ENCODE measurements at regions not wholly inside any gene's neighbourhood (a gene's known extent, or its start where the extent isn't known, plus 50 kb on each side); places are given as distances from the start of the nearest gene placed in this dataset.
"Not testable (repeated sequence)": the region's sequence is repeated elsewhere in the genome, so short reads cannot be mapped to it uniquely, and the experiment has no call there.

DNA sequence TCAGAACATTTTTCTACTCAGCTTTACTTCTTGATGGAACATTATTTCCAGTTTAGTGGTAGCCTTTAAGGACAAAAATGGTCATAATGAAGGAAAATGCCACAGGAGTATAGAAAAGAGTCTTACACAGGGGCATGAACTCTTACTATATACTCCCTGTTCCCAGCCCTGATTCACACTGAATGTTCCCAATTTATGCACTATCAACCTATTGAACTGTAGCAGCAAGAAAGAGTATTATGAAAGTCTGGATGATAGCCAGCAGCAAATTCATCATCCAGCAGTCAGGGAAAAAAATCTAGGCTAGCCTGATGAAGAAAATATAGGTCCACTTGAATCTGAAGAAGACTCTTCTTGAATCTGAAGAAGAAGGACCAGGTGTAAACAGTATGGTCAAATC lies 1170.3 kb upstream of the CHAC2 start:
- Histone ChIP-seq H3K27me3 (ENCODE audit: control insufficient read depth in 5 of 5, insufficient read depth in 4 of 5, low read length in 5 of 5) (no peaks in the 10 kb centered on the region), H3K9ac (ENCODE audit: low read length in 5 of 5) (no peak overlapping the region), H3K27ac (ENCODE audit: low read depth, low read length) (no peak overlapping the region), H3K9me3 (ENCODE audit: control insufficient read depth in 5 of 5, low read length in 5 of 5) (no peaks in the 10 kb centered on the region), H3K4me3 (ENCODE audit: low read depth in 1 of 5, low read length in 5 of 5) (no peak overlapping the region), H3K4me1 (ENCODE audit: control insufficient read depth in 5 of 5, insufficient read depth in 5 of 5, low read length in 5 of 5) (no peaks in the 10 kb centered on the region), H3K36me3 (ENCODE audit: control insufficient read depth in 5 of 5, insufficient read depth in 5 of 5, low read length in 5 of 5) (no peaks in the 10 kb centered on the region)

GRCh38 chr2:52594026-52594425 lies 1173.6 kb upstream of the CHAC2 start:
- Histone ChIP-seq H3K27me3 (ENCODE audit: control insufficient read depth in 5 of 5, insufficient read depth in 4 of 5, low read length in 5 of 5) (no peaks in the 10 kb centered on the region), H3K4me3 (ENCODE audit: low read depth in 1 of 5, low read length in 5 of 5) (no peak overlapping the region), H3K9ac (ENCODE audit: low read length in 5 of 5) (no peak overlapping the region), H3K27ac (ENCODE audit: low read depth, low read length) (no peak overlapping the region), H3K4me1 (ENCODE audit: control insufficient read depth in 5 of 5, insufficient read depth in 5 of 5, low read length in 5 of 5) (no peaks in the 10 kb centered on the region), H3K9me3 (ENCODE audit: control insufficient read depth in 5 of 5, low read length in 5 of 5) (no peaks in the 10 kb centered on the region), H3K36me3 (ENCODE audit: control insufficient read depth in 5 of 5, insufficient read depth in 5 of 5, low read length in 5 of 5) (no peaks in the 10 kb centered on the region)

- H3K36me3 ChIP-seq (ENCODE audit: control insufficient read depth in 5 of 5, insufficient read depth in 5 of 5, low read length in 5 of 5); H3K9ac ChIP-seq (ENCODE audit: low read length in 5 of 5); H3K9me3 ChIP-seq (ENCODE audit: control insufficient read depth in 5 of 5, low read length in 5 of 5); H3K27me3 ChIP-seq (ENCODE audit: control insufficient read depth in 5 of 5, insufficient read depth in 4 of 5, low read length in 5 of 5); H3K27ac ChIP-seq (ENCODE audit: low read depth, low read length); H3K4me3 ChIP-seq (ENCODE audit: low read depth in 1 of 5, low read length in 5 of 5); H3K4me1 ChIP-seq (ENCODE audit: control insufficient read depth in 5 of 5, insufficient read depth in 5 of 5, low read length in 5 of 5): not testable (repeated sequence)
Measured at GRCh38 chr2:52584071-52584470, 1183.5 kb upstream of the CHAC2 start.

DNA sequence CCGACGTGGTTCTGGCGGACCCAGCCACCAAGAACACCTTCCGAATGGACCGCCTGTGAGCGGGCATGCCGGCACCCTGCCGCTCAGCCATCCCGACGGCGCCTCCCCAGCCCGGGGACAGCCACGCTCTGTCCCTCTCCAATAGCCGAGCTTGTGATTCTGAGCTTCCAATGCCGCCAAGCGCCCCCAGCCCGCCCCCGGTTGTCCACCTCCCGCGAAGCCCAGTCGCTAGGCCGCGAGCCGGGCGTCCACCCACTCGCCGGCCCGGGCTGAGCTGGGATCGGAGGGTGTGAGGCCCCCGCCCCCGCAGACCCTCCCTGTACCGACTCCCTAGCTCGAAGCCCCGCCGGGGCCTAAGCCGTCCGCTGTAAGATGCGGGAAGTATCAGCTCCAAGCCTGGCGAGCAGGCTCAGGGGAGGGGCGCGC lies 1195.1 kb upstream of the CHAC2 start:
- H3K9me3 ChIP-seq (ENCODE audit: control insufficient read depth in 5 of 5, low read length in 5 of 5), result peaks cover 0 to 18% (median 11%) of the 10 kb centered on the region in 5 donors
- H3K27ac ChIP-seq (ENCODE audit: low read depth, low read length), result no peak overlapping the region
- H3K4me1 ChIP-seq (ENCODE audit: control insufficient read depth in 5 of 5, insufficient read depth in 5 of 5, low read length in 5 of 5), result no peaks in the 10 kb centered on the region
- H3K9ac ChIP-seq (ENCODE audit: low read length in 5 of 5), result no peak overlapping the region
- no peaks in the 10 kb centered on the region for H3K36me3 ChIP-seq (ENCODE audit: control insufficient read depth in 5 of 5, insufficient read depth in 5 of 5, low read length in 5 of 5)
- no peak overlapping the region for H3K4me3 ChIP-seq (ENCODE audit: low read depth in 1 of 5, low read length in 5 of 5)
- H3K27me3 ChIP-seq (ENCODE audit: control insufficient read depth in 5 of 5, insufficient read depth in 4 of 5, low read length in 5 of 5), result no peaks in the 10 kb centered on the region

DNA sequence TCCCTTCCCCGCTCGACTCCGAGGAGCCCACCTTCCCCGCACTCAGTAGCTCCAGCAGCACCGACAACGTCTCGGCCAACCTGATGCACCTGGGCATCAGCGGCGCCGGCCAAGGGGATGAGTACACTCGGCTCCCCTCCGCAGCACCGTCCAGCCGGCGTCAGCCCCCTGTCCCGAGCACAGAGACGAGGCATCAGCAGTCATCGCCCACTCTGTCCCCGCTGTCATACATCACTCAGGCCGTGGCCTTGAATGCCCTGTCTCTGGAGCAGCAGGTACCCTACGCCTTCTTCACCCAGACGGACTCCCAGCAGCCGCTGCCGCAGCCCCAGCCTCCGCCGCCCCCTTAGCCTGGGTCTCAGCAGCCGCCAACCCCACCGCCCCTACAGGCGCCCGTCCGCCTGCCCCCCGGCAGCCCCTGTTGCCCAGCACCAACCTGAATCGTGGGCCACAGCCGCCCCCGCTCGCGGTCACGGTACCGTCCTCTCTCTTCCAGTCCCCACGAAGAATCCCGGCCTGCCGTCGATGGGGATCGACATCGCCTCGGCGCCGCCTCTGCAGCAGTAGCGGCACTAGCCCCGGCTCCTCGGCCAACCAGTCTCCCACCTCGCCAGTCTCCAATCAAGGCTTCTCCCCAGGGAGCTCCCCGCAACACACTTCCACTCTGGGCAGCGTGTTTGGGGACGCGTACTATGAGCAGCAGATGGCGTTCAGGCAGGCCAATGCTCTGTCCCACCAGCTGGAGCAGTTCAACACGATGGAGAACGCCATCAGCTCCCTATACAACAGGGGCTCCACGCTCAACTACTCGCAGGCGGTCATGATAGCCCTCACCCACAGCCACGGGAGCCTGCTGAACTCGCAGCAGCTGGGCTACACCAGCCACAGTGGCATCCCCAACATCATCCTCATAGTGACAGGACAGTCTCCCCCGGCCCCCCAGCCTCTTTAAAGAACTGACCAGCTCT lies 1195.9 kb upstream of the CHAC2 start:
- no peaks in the 10 kb centered on the region for H3K27me3 ChIP-seq (ENCODE audit: control insufficient read depth in 5 of 5, insufficient read depth in 4 of 5, low read length in 5 of 5)
- no peaks in the 10 kb centered on the region for H3K4me1 ChIP-seq (ENCODE audit: control insufficient read depth in 5 of 5, insufficient read depth in 5 of 5, low read length in 5 of 5)
- H3K36me3 ChIP-seq (ENCODE audit: control insufficient read depth in 5 of 5, insufficient read depth in 5 of 5, low read length in 5 of 5), result no peaks in the 10 kb centered on the region
- H3K9ac ChIP-seq (ENCODE audit: low read length in 5 of 5), result no peak overlapping the region
- H3K27ac ChIP-seq (ENCODE audit: low read depth, low read length), result no peak overlapping the region
- H3K4me3 ChIP-seq (ENCODE audit: low read depth in 1 of 5, low read length in 5 of 5), result no peak overlapping the region
- peaks cover 0 to 18% (median 11%) of the 10 kb centered on the region in 5 donors for H3K9me3 ChIP-seq (ENCODE audit: control insufficient read depth in 5 of 5, low read length in 5 of 5)

DNA sequence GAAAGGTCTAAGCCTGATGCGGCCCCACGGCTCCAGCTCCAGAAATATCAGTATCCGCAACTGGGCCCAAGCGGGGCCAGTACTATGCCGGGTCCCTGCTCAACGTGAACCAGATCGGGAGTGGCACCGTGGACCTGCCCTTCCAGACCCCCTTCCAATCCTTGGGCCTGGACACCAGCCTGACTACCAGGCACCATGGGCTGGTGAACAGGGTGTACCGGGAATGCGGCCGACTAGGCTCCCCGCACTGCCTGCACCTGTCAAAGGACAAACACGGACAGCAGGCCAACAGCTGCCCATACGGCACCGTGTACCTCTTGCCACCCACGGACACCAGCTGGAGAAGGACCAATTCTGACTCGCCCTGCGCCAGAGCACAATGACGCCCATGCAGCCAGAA lies 1196.9 kb upstream of the CHAC2 start:
- no peak overlapping the region for H3K27ac ChIP-seq (ENCODE audit: low read depth, low read length)
- H3K27me3 ChIP-seq (ENCODE audit: control insufficient read depth in 5 of 5, insufficient read depth in 4 of 5, low read length in 5 of 5), result no peaks in the 10 kb centered on the region
- no peak overlapping the region for H3K4me3 ChIP-seq (ENCODE audit: low read depth in 1 of 5, low read length in 5 of 5)
- H3K4me1 ChIP-seq (ENCODE audit: control insufficient read depth in 5 of 5, insufficient read depth in 5 of 5, low read length in 5 of 5), result no peaks in the 10 kb centered on the region
- H3K36me3 ChIP-seq (ENCODE audit: control insufficient read depth in 5 of 5, insufficient read depth in 5 of 5, low read length in 5 of 5), result no peaks in the 10 kb centered on the region
- no peak overlapping the region for H3K9ac ChIP-seq (ENCODE audit: low read length in 5 of 5)
- H3K9me3 ChIP-seq (ENCODE audit: control insufficient read depth in 5 of 5, low read length in 5 of 5), result peaks cover 0 to 18% (median 11%) of the 10 kb centered on the region in 5 donors

- no peaks in the 10 kb centered on the region for H3K9me3 ChIP-seq (ENCODE audit: control insufficient read depth in 5 of 5, low read length in 5 of 5)
- no peak overlapping the region for H3K4me3 ChIP-seq (ENCODE audit: low read depth in 1 of 5, low read length in 5 of 5)
- H3K27me3 ChIP-seq (ENCODE audit: control insufficient read depth in 5 of 5, insufficient read depth in 4 of 5, low read length in 5 of 5), result no peaks in the 10 kb centered on the region
- H3K4me1 ChIP-seq (ENCODE audit: control insufficient read depth in 5 of 5, insufficient read depth in 5 of 5, low read length in 5 of 5), result no peaks in the 10 kb centered on the region
- no peaks in the 10 kb centered on the region for H3K36me3 ChIP-seq (ENCODE audit: control insufficient read depth in 5 of 5, insufficient read depth in 5 of 5, low read length in 5 of 5)
- no peak overlapping the region for H3K9ac ChIP-seq (ENCODE audit: low read length in 5 of 5)
- H3K27ac ChIP-seq (ENCODE audit: low read depth, low read length), result no peak overlapping the region
Measured at GRCh38 chr2:52563151-52563550, 1204.5 kb upstream of the CHAC2 start.

GRCh38 chr2:52558265-52558664 lies 1209.3 kb upstream of the CHAC2 start:
- Histone ChIP-seq H3K9ac (ENCODE audit: low read length in 5 of 5) (no peak overlapping the region), H3K4me1 (ENCODE audit: control insufficient read depth in 5 of 5, insufficient read depth in 5 of 5, low read length in 5 of 5) (no peaks in the 10 kb centered on the region), H3K36me3 (ENCODE audit: control insufficient read depth in 5 of 5, insufficient read depth in 5 of 5, low read length in 5 of 5) (no peaks in the 10 kb centered on the region), H3K27ac (ENCODE audit: low read depth, low read length) (no peak overlapping the region), H3K9me3 (ENCODE audit: control insufficient read depth in 5 of 5, low read length in 5 of 5) (no peaks in the 10 kb centered on the region), H3K4me3 (ENCODE audit: low read depth in 1 of 5, low read length in 5 of 5) (no peak overlapping the region), H3K27me3 (ENCODE audit: control insufficient read depth in 5 of 5, insufficient read depth in 4 of 5, low read length in 5 of 5) (no peaks in the 10 kb centered on the region)

- Histone ChIP-seq H3K27ac (ENCODE audit: low read depth, low read length) (no peak overlapping the region), H3K27me3 (ENCODE audit: control insufficient read depth in 5 of 5, insufficient read depth in 4 of 5, low read length in 5 of 5) (no peaks in the 10 kb centered on the region), H3K4me3 (ENCODE audit: low read depth in 1 of 5, low read length in 5 of 5) (no peak overlapping the region), H3K36me3 (ENCODE audit: control insufficient read depth in 5 of 5, insufficient read depth in 5 of 5, low read length in 5 of 5) (no peaks in the 10 kb centered on the region), H3K9ac (ENCODE audit: low read length in 5 of 5) (no peak overlapping the region), H3K9me3 (ENCODE audit: control insufficient read depth in 5 of 5, low read length in 5 of 5) (peaks cover 0 to 8% (median 0%) of the 10 kb centered on the region in 5 donors), H3K4me1 (ENCODE audit: control insufficient read depth in 5 of 5, insufficient read depth in 5 of 5, low read length in 5 of 5) (no peaks in the 10 kb centered on the region)
Measured at GRCh38 chr2:52542297-52542696, 1225.3 kb upstream of the CHAC2 start.

DNA sequence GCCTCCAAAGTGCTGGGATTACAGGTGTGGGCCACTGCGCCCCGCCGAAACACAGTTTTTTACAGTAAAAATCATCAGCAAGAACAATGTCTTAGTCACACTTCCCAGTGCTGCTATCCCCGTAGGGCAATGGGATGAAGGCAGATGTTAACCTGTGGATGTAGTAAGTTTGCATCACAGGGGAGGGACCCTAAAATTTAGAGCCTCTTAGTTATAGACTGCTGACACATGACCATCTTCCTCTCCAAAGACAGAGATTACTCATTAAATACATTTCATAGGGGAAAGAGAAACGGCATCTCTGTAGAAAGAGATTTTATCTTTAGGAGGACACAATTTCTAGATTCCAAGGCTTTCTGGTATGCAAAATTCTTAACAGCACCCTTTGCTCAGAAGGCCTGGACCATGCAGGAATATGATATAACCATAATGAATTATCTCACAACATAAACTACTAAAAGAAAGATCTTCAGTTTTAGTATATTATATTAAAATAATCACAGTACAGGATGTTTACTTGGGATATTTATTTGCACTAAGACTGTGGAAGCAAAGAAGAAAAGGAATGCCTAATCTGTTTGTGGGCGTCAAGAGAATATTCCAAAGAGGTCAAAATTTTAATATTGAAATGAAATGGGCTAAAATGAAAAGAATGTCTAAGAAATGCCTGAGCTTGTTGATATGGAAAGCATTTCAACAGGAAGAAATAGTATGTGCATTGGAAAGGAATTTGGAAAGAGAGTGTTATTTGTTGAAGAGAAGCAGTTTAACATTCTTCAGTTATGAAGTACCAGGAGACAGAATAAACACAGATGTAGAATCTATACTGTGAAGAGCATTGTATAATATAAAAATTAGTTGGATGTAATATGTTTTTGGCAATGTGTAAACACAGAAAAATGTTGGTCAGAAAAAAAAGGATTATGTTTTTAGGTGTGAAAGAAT lies 1228.3 kb upstream of the CHAC2 start:
- H3K4me3 ChIP-seq (ENCODE audit: low read depth in 1 of 5, low read length in 5 of 5), result no peak overlapping the region
- H3K27me3 ChIP-seq (ENCODE audit: control insufficient read depth in 5 of 5, insufficient read depth in 4 of 5, low read length in 5 of 5), result no peaks in the 10 kb centered on the region
- no peaks in the 10 kb centered on the region for H3K4me1 ChIP-seq (ENCODE audit: control insufficient read depth in 5 of 5, insufficient read depth in 5 of 5, low read length in 5 of 5)
- H3K36me3 ChIP-seq (ENCODE audit: control insufficient read depth in 5 of 5, insufficient read depth in 5 of 5, low read length in 5 of 5), result no peaks in the 10 kb centered on the region
- peaks cover 0 to 3% (median 0%) of the 10 kb centered on the region in 5 donors for H3K9me3 ChIP-seq (ENCODE audit: control insufficient read depth in 5 of 5, low read length in 5 of 5)
- H3K27ac ChIP-seq (ENCODE audit: low read depth, low read length), result no peak overlapping the region
- H3K9ac ChIP-seq (ENCODE audit: low read length in 5 of 5), result no peak overlapping the region

All from subcutaneous abdominal adipose tissue (tissue), 5 donors.